ENCODE measurements at regions not wholly inside any gene's neighbourhood (a gene's known extent, or its start where the extent isn't known, plus 50 kb on each side); places are given as distances from the start of the nearest gene placed in this dataset.

DNA sequence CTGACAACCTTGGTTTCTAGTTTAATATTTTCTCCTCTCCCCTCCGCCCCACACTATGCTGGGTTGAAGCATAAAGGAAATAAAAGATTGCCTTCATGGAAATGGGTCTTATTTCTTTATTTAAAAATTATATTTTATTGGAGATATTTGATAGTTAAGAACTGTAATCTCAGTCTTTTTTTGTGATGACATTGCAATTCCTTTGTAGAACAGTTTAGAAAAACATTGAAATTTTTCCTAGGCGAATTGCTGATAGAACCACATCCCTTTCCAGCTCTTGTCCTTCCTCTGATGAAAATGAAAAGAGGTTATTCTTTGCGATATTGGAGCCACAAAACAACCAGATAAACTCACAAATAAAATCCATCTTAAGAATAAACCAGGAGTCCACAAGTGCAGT lies 125.6 kb upstream of the NRIP1 start:
- TF ChIP-seq YY1 (IDR thresholded peaks at IDR 0.05; ENCODE audit: insufficient read depth, insufficient replicate concordance, low read depth, low read length) (no peak), ETV6 (CRISPR knock-in tag; conservative IDR thresholded peaks at IDR 0.05) (no peak), KLF6 (CRISPR knock-in tag; IDR thresholded peaks at IDR 0.05) (no peak), ATF1 (CRISPR knock-in tag; IDR thresholded peaks at IDR 0.05) (no peak), NFE2 (CRISPR knock-in tag; IDR thresholded peaks at IDR 0.05) (no peak), MXI1 (IDR thresholded peaks at IDR 0.05; ENCODE audit: borderline replicate concordance, low read depth, low read length) (no peak), ATF2 (CRISPR knock-in tag; IDR thresholded peaks at IDR 0.05) (no peak), CTCF (CRISPR knock-in tag; IDR thresholded peaks at IDR 0.05) (no peak), ZNF251 (CRISPR knock-in tag; IDR thresholded peaks at IDR 0.05) (no peak), ZNF292 (CRISPR knock-in tag; IDR thresholded peaks at IDR 0.05; ENCODE audit: borderline replicate concordance, low read depth) (no peak)
- TF ChIP-seq, protein P1, sequence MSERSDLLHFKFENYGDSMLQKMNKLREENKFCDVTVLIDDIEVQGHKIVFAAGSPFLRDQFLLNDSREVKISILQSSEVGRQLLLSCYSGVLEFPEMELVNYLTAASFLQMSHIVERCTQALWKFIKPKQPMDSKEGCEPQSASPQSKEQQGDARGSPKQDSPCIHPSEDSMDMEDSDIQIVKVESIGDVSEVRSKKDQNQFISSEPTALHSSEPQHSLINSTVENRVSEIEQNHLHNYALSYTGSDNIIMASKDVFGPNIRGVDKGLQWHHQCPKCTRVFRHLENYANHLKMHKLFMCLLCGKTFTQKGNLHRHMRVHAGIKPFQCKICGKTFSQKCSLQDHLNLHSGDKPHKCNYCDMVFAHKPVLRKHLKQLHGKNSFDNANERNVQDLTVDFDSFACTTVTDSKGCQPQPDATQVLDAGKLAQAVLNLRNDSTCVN (CRISPR knock-in tag; IDR thresholded peaks at IDR 0.05; ENCODE audit: borderline replicate concordance) = no peak
- TF ChIP-seq, protein P2, sequence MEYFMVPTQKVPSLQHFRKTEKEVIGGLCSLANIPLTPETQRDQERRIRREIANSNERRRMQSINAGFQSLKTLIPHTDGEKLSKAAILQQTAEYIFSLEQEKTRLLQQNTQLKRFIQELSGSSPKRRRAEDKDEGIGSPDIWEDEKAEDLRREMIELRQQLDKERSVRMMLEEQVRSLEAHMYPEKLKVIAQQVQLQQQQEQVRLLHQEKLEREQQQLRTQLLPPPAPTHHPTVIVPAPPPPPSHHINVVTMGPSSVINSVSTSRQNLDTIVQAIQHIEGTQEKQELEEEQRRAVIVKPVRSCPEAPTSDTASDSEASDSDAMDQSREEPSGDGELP (IDR thresholded peaks at IDR 0.05; ENCODE audit: borderline replicate concordance, low read depth) = no peak
- TF ChIP-seq, protein P3, sequence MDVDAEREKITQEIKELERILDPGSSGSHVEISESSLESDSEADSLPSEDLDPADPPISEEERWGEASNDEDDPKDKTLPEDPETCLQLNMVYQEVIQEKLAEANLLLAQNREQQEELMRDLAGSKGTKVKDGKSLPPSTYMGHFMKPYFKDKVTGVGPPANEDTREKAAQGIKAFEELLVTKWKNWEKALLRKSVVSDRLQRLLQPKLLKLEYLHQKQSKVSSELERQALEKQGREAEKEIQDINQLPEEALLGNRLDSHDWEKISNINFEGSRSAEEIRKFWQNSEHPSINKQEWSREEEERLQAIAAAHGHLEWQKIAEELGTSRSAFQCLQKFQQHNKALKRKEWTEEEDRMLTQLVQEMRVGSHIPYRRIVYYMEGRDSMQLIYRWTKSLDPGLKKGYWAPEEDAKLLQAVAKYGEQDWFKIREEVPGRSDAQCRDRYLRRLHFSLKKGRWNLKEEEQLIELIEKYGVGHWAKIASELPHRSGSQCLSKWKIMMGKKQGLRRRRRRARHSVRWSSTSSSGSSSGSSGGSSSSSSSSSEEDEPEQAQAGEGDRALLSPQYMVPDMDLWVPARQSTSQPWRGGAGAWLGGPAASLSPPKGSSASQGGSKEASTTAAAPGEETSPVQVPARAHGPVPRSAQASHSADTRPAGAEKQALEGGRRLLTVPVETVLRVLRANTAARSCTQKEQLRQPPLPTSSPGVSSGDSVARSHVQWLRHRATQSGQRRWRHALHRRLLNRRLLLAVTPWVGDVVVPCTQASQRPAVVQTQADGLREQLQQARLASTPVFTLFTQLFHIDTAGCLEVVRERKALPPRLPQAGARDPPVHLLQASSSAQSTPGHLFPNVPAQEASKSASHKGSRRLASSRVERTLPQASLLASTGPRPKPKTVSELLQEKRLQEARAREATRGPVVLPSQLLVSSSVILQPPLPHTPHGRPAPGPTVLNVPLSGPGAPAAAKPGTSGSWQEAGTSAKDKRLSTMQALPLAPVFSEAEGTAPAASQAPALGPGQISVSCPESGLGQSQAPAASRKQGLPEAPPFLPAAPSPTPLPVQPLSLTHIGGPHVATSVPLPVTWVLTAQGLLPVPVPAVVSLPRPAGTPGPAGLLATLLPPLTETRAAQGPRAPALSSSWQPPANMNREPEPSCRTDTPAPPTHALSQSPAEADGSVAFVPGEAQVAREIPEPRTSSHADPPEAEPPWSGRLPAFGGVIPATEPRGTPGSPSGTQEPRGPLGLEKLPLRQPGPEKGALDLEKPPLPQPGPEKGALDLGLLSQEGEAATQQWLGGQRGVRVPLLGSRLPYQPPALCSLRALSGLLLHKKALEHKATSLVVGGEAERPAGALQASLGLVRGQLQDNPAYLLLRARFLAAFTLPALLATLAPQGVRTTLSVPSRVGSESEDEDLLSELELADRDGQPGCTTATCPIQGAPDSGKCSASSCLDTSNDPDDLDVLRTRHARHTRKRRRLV (CRISPR knock-in tag; IDR thresholded peaks at IDR 0.05) = no peak
